Activated T-cell treated with anti-CD3 and anti-CD28 coated beads, Interleukin-2, amount 50 U/mL, for 72 hours (primary cell): ENCODE measurements at regions not wholly inside any gene's neighbourhood (a gene's known extent, or its start where the extent isn't known, plus 50 kb on each side); places are given as distances from the start of the nearest gene placed in this dataset.
A peak's percentile ranks its signal among the peaks of the same experiment; 100 is the strongest.

Experiments used
- ATAC-seq, 2 donors: fragments of 150-1000 bp; cut with Tn5 transposase; replicated peaks in 1 of 2; 2 replicates each; pipeline ENCODE4 v1.10.0; 2021; ENCODE audit warnings: moderate library complexity in 2 of 2, mild to moderate bottlenecking in 1 of 2
- DNase-seq, 2 donors: peaks; one replicate each; pipeline ENCODE4 v3.0.0; 2021 to 2022; ENCODE audit warnings: mixed read lengths in 1 of 2
- H3K27ac Mint-ChIP-seq: one replicate; pipeline ENCODE4 v1.8.0; 2022; ENCODE audit warnings: mild to moderate bottlenecking, moderate library complexity, mixed read lengths
- H3K27me3 Mint-ChIP-seq: one replicate; pipeline ENCODE4 v1.8.0; 2022; ENCODE audit warnings: low read depth, mixed read lengths
- H3K36me3 Mint-ChIP-seq, 2 donors: one replicate each; pipeline ENCODE4 v1.8.0; 2022; ENCODE audit warnings: mixed read lengths in 2 of 2, mild to moderate bottlenecking in 1 of 2; ENCODE audit not compliant: insufficient read depth in 2 of 2
- H3K4me1 Mint-ChIP-seq: one replicate; pipeline ENCODE4 v1.8.0; 2022; ENCODE audit warnings: low read depth, mixed read lengths
- H3K4me3 Mint-ChIP-seq, 2 donors: one replicate each; pipeline ENCODE4 v1.8.0; 2022; ENCODE audit warnings: mild to moderate bottlenecking in 2 of 2, mixed read lengths in 2 of 2, moderate library complexity in 2 of 2
- H3K9me3 Mint-ChIP-seq, 2 donors: one replicate each; pipeline ENCODE4 v1.8.0; 2022; ENCODE audit warnings: mixed read lengths in 2 of 2

DNA sequence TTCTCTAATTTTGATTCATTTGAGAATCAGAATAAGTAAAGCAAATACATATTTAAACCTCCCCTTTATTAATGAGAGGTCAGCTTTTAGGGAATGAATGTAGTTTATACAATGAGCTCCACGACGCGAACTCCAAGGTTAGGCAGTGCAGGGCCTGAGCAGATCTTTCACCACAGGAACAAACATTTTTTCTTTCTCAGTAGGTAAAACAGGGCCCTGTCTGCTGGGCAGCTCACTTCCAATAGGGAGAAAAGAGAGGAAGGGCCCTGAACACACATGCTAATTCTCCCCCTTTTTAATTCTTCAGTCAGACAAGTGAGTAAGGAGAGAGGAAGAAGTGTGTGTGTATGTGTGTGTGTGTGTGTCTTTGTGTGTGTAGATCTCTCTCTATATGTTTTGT, 682.4 kb upstream of the TMEFF2 start:
- no peak overlapping the region for H3K4me3 Mint-ChIP-seq
- H3K36me3 Mint-ChIP-seq, result no peaks in the 10 kb centered on the region
- no peak overlapping the region for H3K27ac Mint-ChIP-seq
- H3K9me3 Mint-ChIP-seq, result peaks cover 0 to 2% of the 10 kb centered on the region in 2 donors
- no peaks in the 10 kb centered on the region for H3K4me1 Mint-ChIP-seq
- DNase-seq (no peak), ATAC-seq (no peak)
- H3K27me3 Mint-ChIP-seq, result no peaks in the 10 kb centered on the region

DNA sequence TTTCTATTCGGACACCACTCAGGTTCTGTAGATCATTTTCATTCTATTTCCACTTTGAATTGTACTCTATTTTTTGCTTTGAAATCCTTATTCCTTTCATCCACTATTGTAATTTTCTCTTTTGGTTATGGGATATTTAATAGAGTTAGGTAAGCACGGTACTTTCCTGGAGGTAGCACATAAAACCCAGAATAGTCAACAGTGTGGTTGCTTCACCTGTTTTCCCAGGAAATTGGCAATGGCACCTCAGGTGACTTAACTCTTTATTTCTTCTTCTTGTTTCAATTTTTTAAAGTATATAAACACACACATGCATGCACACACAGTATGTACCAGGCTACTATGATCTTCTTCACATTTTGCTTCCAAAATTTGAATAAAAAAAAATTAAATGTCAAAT, 682.0 kb upstream of the TMEFF2 start:
- ATAC-seq (no peak), DNase-seq (no peak)
- H3K27me3 Mint-ChIP-seq, result no peaks in the 10 kb centered on the region
- H3K36me3 Mint-ChIP-seq, result no peaks in the 10 kb centered on the region
- no peak overlapping the region for H3K27ac Mint-ChIP-seq
- H3K9me3 Mint-ChIP-seq, result peaks cover 0 to 2% of the 10 kb centered on the region in 2 donors
- H3K4me3 Mint-ChIP-seq, result no peak overlapping the region
- H3K4me1 Mint-ChIP-seq, result no peaks in the 10 kb centered on the region

DNA sequence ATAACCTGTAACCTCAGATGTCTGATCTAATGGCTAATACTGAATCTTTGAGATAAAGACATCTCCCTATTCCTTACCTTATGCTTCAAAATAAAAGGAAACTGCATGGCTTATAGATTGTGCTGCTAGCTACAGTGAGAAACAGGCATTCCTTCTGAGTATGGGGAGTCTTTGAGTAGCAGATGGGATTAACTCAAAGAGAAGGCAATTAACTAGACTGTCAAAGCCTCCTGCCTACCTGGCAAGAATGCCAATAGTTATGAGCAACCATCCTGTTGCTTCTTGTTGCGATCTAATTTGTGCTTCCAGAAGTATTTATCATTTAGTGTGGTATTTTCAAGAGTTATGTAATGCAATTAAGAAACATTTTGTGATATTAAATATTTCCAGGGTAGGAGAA, 660.0 kb upstream of the TMEFF2 start:
- Mint-ChIP-seq H3K4me3 (no peak overlapping the region), H3K27me3 (no peaks in the 10 kb centered on the region), H3K9me3 (peaks cover 0 to 3% of the 10 kb centered on the region in 2 donors), H3K4me1 (no peaks in the 10 kb centered on the region), H3K27ac (no peak overlapping the region), H3K36me3 (no peaks in the 10 kb centered on the region)
- DNase-seq, result no peak
- no peak for ATAC-seq

DNA sequence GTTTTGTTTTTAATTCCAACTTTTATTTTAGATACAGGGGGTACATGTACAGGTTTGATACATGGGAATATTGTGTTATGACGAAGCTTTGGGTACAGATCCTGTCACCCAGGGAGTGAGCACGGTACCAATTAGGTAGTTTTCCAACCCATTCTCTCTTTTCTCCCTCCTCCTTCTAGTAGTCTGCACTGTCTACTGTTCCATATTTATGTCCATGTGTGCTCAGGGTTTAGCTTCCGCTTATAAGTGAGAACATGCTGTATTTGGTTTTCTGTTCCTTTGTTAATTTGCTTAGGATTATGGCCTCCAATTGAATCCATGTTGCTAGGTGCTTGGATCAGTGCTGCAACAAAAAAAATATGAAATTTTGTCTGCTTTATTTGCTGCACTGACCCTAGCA, 659.3 kb upstream of the TMEFF2 start:
- Mint-ChIP-seq H3K36me3 (no peaks in the 10 kb centered on the region), H3K4me1 (no peaks in the 10 kb centered on the region), H3K27ac (no peak overlapping the region), H3K4me3 (no peak overlapping the region), H3K9me3 (peaks cover 0 to 3% of the 10 kb centered on the region in 2 donors), H3K27me3 (no peaks in the 10 kb centered on the region)
- ATAC-seq (no peak), DNase-seq (no peak)

DNA sequence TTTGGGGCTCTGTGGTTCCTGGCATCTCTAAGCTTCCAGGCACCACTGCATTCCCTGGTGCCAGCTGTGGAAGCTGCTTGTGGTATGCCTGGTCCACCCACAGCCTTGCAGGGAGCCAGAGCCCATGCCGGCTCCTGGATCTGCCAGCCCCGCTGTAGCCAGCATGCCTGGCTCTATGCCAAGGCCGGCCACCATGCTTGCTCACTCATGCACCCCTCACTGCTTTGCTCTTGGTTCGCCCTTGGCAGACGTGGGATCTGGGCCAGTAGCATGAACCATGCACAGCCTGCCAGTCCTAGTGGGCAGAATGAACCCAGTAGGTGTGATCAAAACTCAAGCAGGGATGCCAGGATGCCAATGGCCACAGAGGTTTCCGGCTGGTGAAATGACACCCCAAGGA, 634.2 kb upstream of the TMEFF2 start:
- ATAC-seq, result no peak
- H3K4me3 Mint-ChIP-seq, result no peak overlapping the region
- no peaks in the 10 kb centered on the region for H3K4me1 Mint-ChIP-seq

DNA sequence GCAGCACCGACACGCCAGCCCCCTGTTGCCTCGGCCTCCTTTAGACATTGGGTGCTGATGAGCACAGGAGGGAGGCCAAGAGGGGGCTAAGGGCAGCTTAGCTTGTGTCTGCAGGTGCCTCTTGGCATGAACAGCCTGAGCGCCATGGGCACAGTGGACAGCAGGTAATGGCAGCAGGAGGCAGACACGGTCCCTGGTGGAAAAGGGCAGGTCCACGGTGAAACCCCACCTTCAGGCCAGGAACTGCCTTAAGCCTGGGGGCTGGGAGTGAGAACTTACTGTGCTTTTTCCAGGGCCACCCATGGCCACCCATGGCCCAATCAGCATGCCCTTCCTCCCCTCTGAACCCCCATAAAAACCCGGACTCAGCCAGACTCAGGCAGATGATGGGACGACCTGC, 633.4 kb upstream of the TMEFF2 start:
- Mint-ChIP-seq H3K36me3 (no peaks in the 10 kb centered on the region), H3K4me1 (no peaks in the 10 kb centered on the region), H3K27me3 (no peaks in the 10 kb centered on the region), H3K4me3 (no peak overlapping the region), H3K9me3 (peaks cover 0 to 1% of the 10 kb centered on the region in 2 donors), H3K27ac (no peak overlapping the region)
- ATAC-seq (no peak), DNase-seq (no peak)

More for the DNA sequence above, 634.2 kb upstream of the TMEFF2 start:
- Mint-ChIP-seq H3K9me3 (peaks cover 0 to 1% of the 10 kb centered on the region in 2 donors), H3K36me3 (no peaks in the 10 kb centered on the region), H3K27ac (no peak overlapping the region), H3K27me3 (no peaks in the 10 kb centered on the region)
- no peak for DNase-seq

DNA sequence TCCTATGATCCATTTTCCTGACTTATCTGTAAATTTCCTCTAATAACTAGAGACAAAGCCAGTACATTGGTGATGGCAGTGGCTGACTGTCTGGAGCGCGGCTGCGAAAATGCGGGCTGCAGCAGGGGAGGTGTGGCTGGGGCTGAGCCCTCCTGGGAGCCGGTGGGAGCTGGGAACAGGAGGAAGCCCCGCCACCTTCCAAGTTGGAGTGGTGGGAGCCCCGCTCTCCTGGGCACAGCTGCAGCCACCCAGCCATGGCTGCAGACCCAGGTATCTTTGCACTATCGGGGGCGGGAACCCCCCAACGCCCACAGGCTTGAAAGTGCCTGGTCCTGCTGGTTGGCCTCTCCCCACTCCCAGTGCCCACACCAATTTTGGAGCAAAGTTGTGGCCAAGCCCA, 633.0 kb upstream of the TMEFF2 start:
- DNase-seq (no peak), ATAC-seq (no peak)
- no peak overlapping the region for H3K4me3 Mint-ChIP-seq
- H3K9me3 Mint-ChIP-seq, result peaks cover 0 to 1% of the 10 kb centered on the region in 2 donors
- no peaks in the 10 kb centered on the region for H3K36me3 Mint-ChIP-seq
- no peak overlapping the region for H3K27ac Mint-ChIP-seq
- H3K27me3 Mint-ChIP-seq, result no peaks in the 10 kb centered on the region
- H3K4me1 Mint-ChIP-seq, result no peaks in the 10 kb centered on the region

DNA sequence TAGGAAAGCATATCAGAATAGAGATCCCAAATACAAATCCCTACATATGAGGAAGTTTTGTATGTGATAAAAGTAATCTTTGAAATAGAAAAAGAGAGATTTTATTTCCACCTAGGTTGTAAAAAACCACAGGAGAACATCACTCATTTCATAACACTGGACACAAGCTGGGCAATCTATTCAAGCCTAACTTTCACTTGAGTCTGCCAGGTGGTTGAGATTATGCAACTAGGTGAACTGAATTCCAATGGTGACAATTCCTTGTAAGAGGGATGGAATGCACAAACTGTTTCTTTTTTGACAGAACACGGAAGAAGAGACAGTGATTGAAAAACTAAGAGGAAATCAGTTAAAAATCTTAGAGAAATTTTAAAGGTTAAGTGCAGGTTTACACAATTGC, 619.6 kb upstream of the TMEFF2 start:
- no peak for DNase-seq
- no peaks in the 10 kb centered on the region for H3K27me3 Mint-ChIP-seq
- no peak overlapping the region for H3K4me3 Mint-ChIP-seq
- no peak overlapping the region for H3K27ac Mint-ChIP-seq
- peaks cover 2 to 4% of the 10 kb centered on the region in 2 donors for H3K9me3 Mint-ChIP-seq
- no peaks in the 10 kb centered on the region for H3K4me1 Mint-ChIP-seq
- ATAC-seq, result no peak
- peaks cover 0 to 3% of the 10 kb centered on the region in 2 donors for H3K36me3 Mint-ChIP-seq

DNA sequence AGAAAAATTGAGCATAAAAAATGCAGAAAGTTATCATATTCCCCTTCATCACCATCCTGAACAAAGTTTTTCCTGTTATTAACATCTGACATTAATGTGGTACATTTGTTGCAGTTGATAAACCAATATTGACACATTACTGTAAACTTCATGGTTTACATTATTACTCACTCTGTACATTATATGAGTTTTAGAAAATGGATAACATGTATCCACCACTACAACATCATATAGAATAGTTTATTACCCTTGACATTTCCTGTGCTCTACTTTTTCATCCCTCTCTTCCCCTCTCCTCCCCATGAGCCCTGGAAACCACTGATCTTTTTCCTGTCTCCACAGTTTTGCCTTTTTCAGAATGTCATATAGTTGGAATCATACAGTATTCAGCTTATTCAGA, 618.6 kb upstream of the TMEFF2 start:
- no peak for ATAC-seq
- H3K27ac Mint-ChIP-seq, result no peak overlapping the region

DNA sequence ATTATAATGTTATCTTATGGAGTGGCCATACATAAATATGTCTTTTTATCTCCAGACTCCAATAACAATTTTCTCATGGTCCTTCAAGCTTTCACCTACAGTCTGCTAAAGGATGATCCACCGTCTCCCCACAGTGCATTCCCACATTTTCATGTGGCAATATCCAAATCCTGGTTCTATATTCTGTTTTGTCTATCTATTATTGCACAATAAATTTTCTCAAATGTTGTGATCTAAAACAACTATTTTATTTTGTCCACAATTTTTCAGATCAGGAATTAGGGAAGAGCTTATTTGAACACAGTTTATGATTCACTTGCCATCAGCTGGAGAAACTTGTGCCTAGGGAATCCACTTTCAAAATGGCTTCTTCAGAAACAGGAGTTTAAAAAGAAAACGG, 614.4 kb upstream of the TMEFF2 start:
- peaks cover 0 to 2% of the 10 kb centered on the region in 2 donors for H3K36me3 Mint-ChIP-seq

More for the DNA sequence above, 618.6 kb upstream of the TMEFF2 start:
- Mint-ChIP-seq H3K4me3 (no peak overlapping the region), H3K36me3 (peaks cover 0 to under 1% of the 10 kb centered on the region in 2 donors), H3K27me3 (no peaks in the 10 kb centered on the region), H3K4me1 (no peaks in the 10 kb centered on the region), H3K9me3 (peaks cover 2 to 6% of the 10 kb centered on the region in 2 donors)
- DNase-seq, result no peak

DNA sequence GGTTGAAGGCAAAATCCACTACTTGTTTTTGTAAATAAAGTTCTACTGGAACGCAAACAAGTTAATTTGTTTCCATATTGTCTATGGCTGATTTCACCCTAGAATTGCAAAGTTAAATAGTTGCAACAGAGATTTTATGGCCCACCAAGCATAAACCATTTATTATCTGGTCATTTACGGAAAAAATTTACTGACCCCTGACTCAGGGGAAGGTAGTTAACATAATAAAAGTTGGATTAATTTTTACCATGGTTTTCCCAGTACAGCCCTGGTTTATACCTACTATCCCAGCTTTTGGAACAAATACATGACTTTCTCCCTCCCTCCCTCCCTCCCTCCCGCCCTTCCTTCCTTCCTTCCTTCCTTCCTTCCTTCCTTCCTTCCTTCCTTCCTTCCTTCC, 588.9 kb upstream of the TMEFF2 start:
- H3K9me3 Mint-ChIP-seq, result no peaks in the 10 kb centered on the region
- DNase-seq (no peak), ATAC-seq (no peak)
- H3K27me3 Mint-ChIP-seq, result no peaks in the 10 kb centered on the region
- no peak overlapping the region for H3K27ac Mint-ChIP-seq
- H3K36me3 Mint-ChIP-seq, result no peaks in the 10 kb centered on the region
- H3K4me3 Mint-ChIP-seq, result no peak overlapping the region
- no peaks in the 10 kb centered on the region for H3K4me1 Mint-ChIP-seq

More for the DNA sequence above, 614.4 kb upstream of the TMEFF2 start:
- Mint-ChIP-seq H3K27me3 (no peaks in the 10 kb centered on the region), H3K27ac (peak overlapping the region; percentile 30), H3K9me3 (peaks cover 0 to 9% of the 10 kb centered on the region in 2 donors), H3K4me1 (no peaks in the 10 kb centered on the region), H3K4me3 (no peak overlapping the region)
- DNase-seq (no peak), ATAC-seq (no peak)

DNA sequence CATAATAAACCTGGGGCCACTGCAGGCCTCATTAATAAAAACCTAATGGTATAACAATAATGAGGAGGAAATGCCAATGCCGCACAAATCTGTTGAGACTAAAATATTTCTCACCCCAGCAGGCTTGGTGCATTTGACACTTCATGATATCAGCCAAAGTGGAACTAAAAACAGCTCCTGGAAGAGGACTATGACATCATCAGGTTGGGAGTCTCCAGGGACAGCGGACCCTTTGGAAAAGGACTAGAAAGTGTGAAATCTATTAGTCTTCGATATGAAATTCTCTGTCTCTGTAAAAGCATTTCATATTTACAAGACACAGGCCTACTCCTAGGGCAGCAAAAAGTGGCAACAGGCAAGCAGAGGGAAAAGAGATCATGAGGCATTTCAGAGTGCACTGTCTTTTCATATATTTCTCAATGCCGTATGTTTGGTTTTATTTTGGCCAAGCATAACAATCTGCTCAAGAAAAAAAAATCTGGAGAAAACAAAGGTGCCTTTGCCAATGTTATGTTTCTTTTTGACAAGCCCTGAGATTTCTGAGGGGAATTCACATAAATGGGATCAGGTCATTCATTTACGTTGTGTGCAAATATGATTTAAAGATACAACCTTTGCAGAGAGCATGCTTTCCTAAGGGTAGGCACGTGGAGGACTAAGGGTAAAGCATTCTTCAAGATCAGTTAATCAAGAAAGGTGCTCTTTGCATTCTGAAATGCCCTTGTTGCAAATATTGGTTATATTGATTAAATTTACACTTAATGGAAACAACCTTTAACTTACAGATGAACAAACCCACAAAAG, 580.9 kb upstream of the TMEFF2 start:
- Mint-ChIP-seq H3K27ac (no peak overlapping the region), H3K36me3 (no peaks in the 10 kb centered on the region), H3K27me3 (no peaks in the 10 kb centered on the region), H3K4me1 (no peaks in the 10 kb centered on the region), H3K9me3 (no peaks in the 10 kb centered on the region), H3K4me3 (no peak overlapping the region)
- ATAC-seq (no peak), DNase-seq (no peak)

DNA sequence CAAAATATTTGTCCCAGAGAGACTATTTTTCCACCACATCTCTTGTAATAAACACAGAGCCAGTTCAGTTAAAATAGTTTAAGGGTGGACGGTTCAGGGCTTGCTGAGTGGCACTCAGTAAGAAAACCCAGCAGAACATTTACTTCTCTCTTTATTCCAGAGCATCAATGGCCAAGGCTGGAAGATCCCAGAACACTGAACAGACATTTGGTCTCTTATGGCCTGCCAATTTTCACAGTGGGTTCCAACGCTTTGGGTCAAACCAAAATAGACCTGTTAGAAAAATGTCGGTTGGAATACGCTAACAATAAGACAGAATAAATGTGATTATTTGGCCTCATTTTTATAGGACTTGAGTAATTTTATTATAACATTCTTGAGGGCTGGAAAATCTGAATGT, 580.3 kb upstream of the TMEFF2 start:
- Mint-ChIP-seq H3K9me3 (no peaks in the 10 kb centered on the region), H3K27me3 (no peaks in the 10 kb centered on the region), H3K36me3 (no peaks in the 10 kb centered on the region), H3K27ac (no peak overlapping the region), H3K4me3 (no peak overlapping the region), H3K4me1 (no peaks in the 10 kb centered on the region)
- DNase-seq (no peak), ATAC-seq (no peak)

DNA sequence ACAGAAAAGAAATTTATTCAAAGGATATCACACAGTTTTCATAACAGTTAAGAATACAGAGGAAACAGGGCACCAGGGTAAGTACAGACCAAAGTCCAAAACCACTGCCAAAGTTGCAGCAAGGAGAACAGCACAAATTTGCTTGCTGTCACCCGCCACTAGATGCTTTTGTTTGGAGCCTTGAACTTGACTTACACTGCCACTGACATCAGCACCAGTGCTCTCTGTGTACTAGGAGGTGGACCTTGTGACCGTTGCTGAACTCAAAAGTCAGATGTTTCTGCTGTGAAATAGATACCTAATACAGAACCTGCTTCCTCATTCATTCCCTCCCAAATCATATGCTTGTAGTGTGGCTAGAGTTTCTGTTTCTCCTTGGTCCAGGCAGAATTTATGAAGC, 578.3 kb upstream of the TMEFF2 start:
- Mint-ChIP-seq H3K36me3 (no peaks in the 10 kb centered on the region), H3K4me1 (no peaks in the 10 kb centered on the region), H3K27ac (no peak overlapping the region), H3K27me3 (no peaks in the 10 kb centered on the region), H3K9me3 (peaks cover 0 to under 1% of the 10 kb centered on the region in 2 donors), H3K4me3 (no peak overlapping the region)
- ATAC-seq (no peak), DNase-seq (no peak)
